H9 (cell line): ENCODE measurements at regions not wholly inside any gene's neighbourhood (a gene's known extent, or its start where the extent isn't known, plus 50 kb on each side); places are given as distances from the start of the nearest gene placed in this dataset.

Experiments
- DNase-seq: peaks from one replicate; pipeline ENCODE4 v3.0.0-alpha.2; 2017
- H2AFZ ChIP-seq: one replicate; pipeline ENCODE4 v1.6.1; 2013; ENCODE audit warnings: mild to moderate bottlenecking, low read length, control low read depth, moderate library complexity
- H2AK5ac ChIP-seq: 2 replicates; pipeline ENCODE4 v1.6.1; 2013; ENCODE audit warnings: low read length, control low read depth, mixed read lengths; ENCODE audit not compliant: insufficient read length
- H2BK120ac ChIP-seq: one replicate; pipeline ENCODE4 v1.6.1; 2013; ENCODE audit warnings: low read depth, mild to moderate bottlenecking, low read length, control low read depth, inconsistent platforms; ENCODE audit not compliant: poor library complexity, severe bottlenecking
- H2BK12ac ChIP-seq: 2 replicates; pipeline ENCODE4 v1.6.1; 2013; ENCODE audit warnings: low read length, control low read depth, mixed read lengths, low read depth; ENCODE audit not compliant: insufficient read length
- H2BK15ac ChIP-seq: 2 replicates; pipeline ENCODE4 v1.6.1; 2013; ENCODE audit warnings: low read depth, low read length, control low read depth
- H2BK20ac ChIP-seq: one replicate; pipeline ENCODE4 v1.6.1; 2013; ENCODE audit warnings: low read depth, mild to moderate bottlenecking, low read length, control low read depth, inconsistent platforms; ENCODE audit not compliant: poor library complexity, severe bottlenecking
- H2BK5ac ChIP-seq: 2 replicates; pipeline ENCODE4 v1.6.1; 2013; ENCODE audit warnings: low read length, control low read depth, mixed read lengths; ENCODE audit not compliant: insufficient read length
- H3K14ac ChIP-seq: 2 replicates; pipeline ENCODE4 v1.6.1; 2013; ENCODE audit warnings: low read length, control low read depth; ENCODE audit not compliant: insufficient read depth
- H3K18ac ChIP-seq: 2 replicates; pipeline ENCODE4 v1.6.1; 2013; ENCODE audit warnings: low read depth, mild to moderate bottlenecking, mixed read lengths, low read length, control low read depth; ENCODE audit not compliant: insufficient read length
- H3K23ac ChIP-seq: 2 replicates; pipeline ENCODE4 v1.6.1; 2013; ENCODE audit warnings: low read length, control low read depth, mixed read lengths, low read depth; ENCODE audit not compliant: insufficient read length
- H3K23me2 ChIP-seq: 2 replicates; pipeline ENCODE4 v1.6.1; 2013; ENCODE audit warnings: low read depth, mild to moderate bottlenecking, mixed read lengths, low read length, control low read depth; ENCODE audit not compliant: insufficient read length, poor library complexity, severe bottlenecking
- H3K27ac ChIP-seq: 2 replicates; pipeline ENCODE4 v1.5.1; 2013; ENCODE audit warnings: low read length, control low read depth, mixed read lengths, low read depth; ENCODE audit not compliant: insufficient read length
- H3K27me3 ChIP-seq: 2 replicates; pipeline ENCODE4 v1.6.1; 2013; ENCODE audit warnings: low read length, control low read depth, inconsistent platforms; ENCODE audit not compliant: insufficient read depth
- H3K4ac ChIP-seq: 2 replicates; pipeline ENCODE4 v1.6.1; 2013; ENCODE audit warnings: low read depth, mild to moderate bottlenecking, control low read depth, inconsistent platforms, low read length, moderate library complexity
- H3K4me1 ChIP-seq: 2 replicates; pipeline ENCODE4 v1.6.1; 2013; ENCODE audit warnings: low read length, control low read depth, inconsistent platforms; ENCODE audit not compliant: insufficient read depth
- H3K4me2 ChIP-seq: 2 replicates; pipeline ENCODE4 v1.6.1; 2013; ENCODE audit warnings: low read length, control low read depth, mixed read lengths; ENCODE audit not compliant: insufficient read length, insufficient read depth
- H3K56ac ChIP-seq: 2 replicates; pipeline ENCODE4 v1.6.1; 2013; ENCODE audit warnings: low read depth, mild to moderate bottlenecking, mixed read lengths, low read length, control low read depth; ENCODE audit not compliant: insufficient read length
- H3K79me1 ChIP-seq: 2 replicates; pipeline ENCODE4 v1.6.1; 2013; ENCODE audit warnings: low read depth, mild to moderate bottlenecking, moderate library complexity, low read length, control low read depth, inconsistent platforms; ENCODE audit not compliant: insufficient read depth, poor library complexity, severe bottlenecking
- H3K79me2 ChIP-seq: 2 replicates; pipeline ENCODE4 v1.6.1; 2013; ENCODE audit warnings: low read length, control low read depth, inconsistent platforms; ENCODE audit not compliant: insufficient read depth
- H3K9ac ChIP-seq: 2 replicates; pipeline ENCODE4 v1.6.1; 2013; ENCODE audit warnings: low read length, control low read depth, mixed read lengths; ENCODE audit not compliant: insufficient read length; ENCODE audit errors: extremely low read depth
- H3K9me3 ChIP-seq: one replicate; pipeline ENCODE4 v1.6.1; 2013; ENCODE audit warnings: low read depth, low read length, inconsistent platforms; ENCODE audit not compliant: control insufficient read depth
- H3T11ph ChIP-seq: one replicate; pipeline ENCODE4 v1.6.1; 2013; ENCODE audit warnings: mild to moderate bottlenecking, low read length, control low read depth, inconsistent platforms
- H4K20me1 ChIP-seq: one replicate; pipeline ENCODE4 v1.6.1; 2013; ENCODE audit not compliant: control insufficient read depth, insufficient read length, insufficient read depth
- H4K5ac ChIP-seq: 2 replicates; pipeline ENCODE4 v1.6.1; 2013; ENCODE audit warnings: low read depth, mild to moderate bottlenecking, mixed read lengths, low read length, control low read depth; ENCODE audit not compliant: insufficient read length
- H4K8ac ChIP-seq: replicated peaks from 2 replicates; pipeline ENCODE4 v1.6.1; 2013; ENCODE audit warnings: low read length, control low read depth, mixed read lengths, low read depth; ENCODE audit not compliant: insufficient read length
- H4K91ac ChIP-seq: 2 replicates; pipeline ENCODE4 v1.6.1; 2013; ENCODE audit warnings: low read depth, mild to moderate bottlenecking, moderate library complexity, mixed read lengths, low read length, control low read depth; ENCODE audit not compliant: insufficient read length
- H3K27ac Mint-ChIP-seq, 3 experiments: 2 replicates in 2 of 3; 3 replicates in 1 of 3; pipeline ENCODE4 v1.8.0; 2020 to 2021; ENCODE audit warnings: mixed read lengths in 3 of 3, mild to moderate bottlenecking in 1 of 3, moderate library complexity in 1 of 3
- H3K27me3 Mint-ChIP-seq: 2 replicates; pipeline ENCODE4 v1.8.0; 2021; ENCODE audit warnings: low read depth, mild to moderate bottlenecking, moderate library complexity, mixed read lengths
- H3K36me3 Mint-ChIP-seq, 3 experiments: 2 replicates in 2 of 3; 3 replicates in 1 of 3; pipeline ENCODE4 v1.8.0; 2020 to 2021; ENCODE audit warnings: low read depth in 3 of 3, mixed read lengths in 3 of 3; ENCODE audit not compliant: insufficient read depth in 1 of 3
- H3K4me1 Mint-ChIP-seq, 2 experiments: 2 replicates each; pipeline ENCODE4 v1.8.0; 2020; ENCODE audit warnings: mixed read lengths in 2 of 2
- H3K4me3 Mint-ChIP-seq, 2 experiments: 2 replicates in 1 of 2; 3 replicates in 1 of 2; pipeline ENCODE4 v1.8.0; 2020 to 2021; ENCODE audit warnings: mild to moderate bottlenecking in 2 of 2, mixed read lengths in 2 of 2, moderate library complexity in 1 of 2
- H3K9me3 Mint-ChIP-seq, 2 experiments: 2 replicates in 1 of 2; 3 replicates in 1 of 2; pipeline ENCODE4 v1.8.0; 2020; ENCODE audit warnings: mild to moderate bottlenecking in 2 of 2, mixed read lengths in 2 of 2, moderate library complexity in 1 of 2
- WGBS: extraction: QIAGEN DNeasy Blood & Tissue Kit; methylation state at CpG from one replicate; pipeline ENCODE4 v1.1.7; 2013; ENCODE audit warnings: missing lambda C conversion rate, low lambda C conversion rate, mixed read lengths; ENCODE audit not compliant: insufficient read length; ENCODE audit errors: extremely low coverage; 5-methylcytosine and 5-hydroxymethylcytosine counted together
- TF ChIP-seq, protein P1 (sequence below): fragments of 200-600 bp; sonication (generic); conservative IDR thresholded peaks from 3 replicates; pipeline ENCODE4 v1.8.0; 2021; ENCODE audit warnings: antibody characterized with exemption, mild to moderate bottlenecking

GRCh38 chr13:105159841-105160240, 1375.6 kb downstream of the EFNB2 start:
- H3K27ac ChIP-seq = no peak overlapping the region

More at GRCh38 chr13:105159841-105160240, 1375.6 kb downstream of the EFNB2 start:
- no peak overlapping the region for H2BK15ac ChIP-seq
- no peak overlapping the region for H2BK20ac ChIP-seq
- TF ChIP-seq, protein P1, sequence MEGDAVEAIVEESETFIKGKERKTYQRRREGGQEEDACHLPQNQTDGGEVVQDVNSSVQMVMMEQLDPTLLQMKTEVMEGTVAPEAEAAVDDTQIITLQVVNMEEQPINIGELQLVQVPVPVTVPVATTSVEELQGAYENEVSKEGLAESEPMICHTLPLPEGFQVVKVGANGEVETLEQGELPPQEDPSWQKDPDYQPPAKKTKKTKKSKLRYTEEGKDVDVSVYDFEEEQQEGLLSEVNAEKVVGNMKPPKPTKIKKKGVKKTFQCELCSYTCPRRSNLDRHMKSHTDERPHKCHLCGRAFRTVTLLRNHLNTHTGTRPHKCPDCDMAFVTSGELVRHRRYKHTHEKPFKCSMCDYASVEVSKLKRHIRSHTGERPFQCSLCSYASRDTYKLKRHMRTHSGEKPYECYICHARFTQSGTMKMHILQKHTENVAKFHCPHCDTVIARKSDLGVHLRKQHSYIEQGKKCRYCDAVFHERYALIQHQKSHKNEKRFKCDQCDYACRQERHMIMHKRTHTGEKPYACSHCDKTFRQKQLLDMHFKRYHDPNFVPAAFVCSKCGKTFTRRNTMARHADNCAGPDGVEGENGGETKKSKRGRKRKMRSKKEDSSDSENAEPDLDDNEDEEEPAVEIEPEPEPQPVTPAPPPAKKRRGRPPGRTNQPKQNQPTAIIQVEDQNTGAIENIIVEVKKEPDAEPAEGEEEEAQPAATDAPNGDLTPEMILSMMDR = no peak
- H2BK5ac ChIP-seq = no peak overlapping the region
- no peak overlapping the region for H3K56ac ChIP-seq
- no peaks in the 10 kb centered on the region for H3K9me3 ChIP-seq
- no peak overlapping the region for H4K5ac ChIP-seq
- no peak overlapping the region for H3K14ac ChIP-seq
- no peak overlapping the region for H2AK5ac ChIP-seq
- no peaks in the 10 kb centered on the region for H3K36me3 Mint-ChIP-seq
- H3K18ac ChIP-seq = no peak overlapping the region
- no peak overlapping the region for H3K23ac ChIP-seq
- H3K27me3 Mint-ChIP-seq = no peaks in the 10 kb centered on the region
- WGBS = no CpG with 5 or more reads among the region's 1 CpG
- no peaks in the 10 kb centered on the region; the same call in 1 of the 2 replicates for H3K4me1 ChIP-seq
- H3K23me2 ChIP-seq = no peaks in the 10 kb centered on the region
- no peak overlapping the region for H3T11ph ChIP-seq
- no peaks in the 10 kb centered on the region for H3K79me2 ChIP-seq
- H3K27ac Mint-ChIP-seq = no peak overlapping the region
- H4K20me1 ChIP-seq = no peaks in the 10 kb centered on the region
- H4K91ac ChIP-seq = no peak overlapping the region
- no peak overlapping the region for H3K4me3 Mint-ChIP-seq
- H2BK12ac ChIP-seq = no peak overlapping the region
- DNase-seq = no peak
- H3K4ac ChIP-seq = no peak overlapping the region
- no peak overlapping the region for H3K9ac ChIP-seq
- no peak overlapping the region for H2BK120ac ChIP-seq
- no peaks in the 10 kb centered on the region for H3K79me1 ChIP-seq
- no peaks in the 10 kb centered on the region for H3K27me3 ChIP-seq
- no peak overlapping the region for H2AFZ ChIP-seq
- no peaks in the 10 kb centered on the region; a peak in 1 of 5 replicates for H3K9me3 Mint-ChIP-seq
- H3K4me1 Mint-ChIP-seq = no peaks in the 10 kb centered on the region; a peak in 1 of 4 replicates
- H4K8ac ChIP-seq = no peak overlapping the region
- H3K4me2 ChIP-seq = no peak overlapping the region
